KMS-11 (cell line): ENCODE measurements at regions not wholly inside any gene's neighbourhood (a gene's known extent, or its start where the extent isn't known, plus 50 kb on each side); places are given as distances from the start of the nearest gene placed in this dataset.

Experiments used
- H2AFZ ChIP-seq: fragments of 200-600 bp; sonication (generic); 2 replicates; pipeline ENCODE4 v1.6.1; 2016; ENCODE audit warnings: antibody characterized with exemption, mixed run types, low read depth
- H3K27ac ChIP-seq: fragments of 200-600 bp; sonication (generic); 2 replicates; pipeline ENCODE4 v1.6.1; 2016; ENCODE audit warnings: mild to moderate bottlenecking, mixed run types
- H3K27me3 ChIP-seq: fragments of 200-600 bp; sonication (generic); 2 replicates; pipeline ENCODE4 v1.6.1; 2017; ENCODE audit warnings: mild to moderate bottlenecking, low read depth, mixed run types, moderate library complexity; ENCODE audit not compliant: insufficient read depth
- H3K36me3 ChIP-seq: fragments of 200-600 bp; sonication (generic); 2 replicates; pipeline ENCODE4 v1.6.1; 2017; ENCODE audit warnings: mild to moderate bottlenecking, mixed run types; ENCODE audit not compliant: insufficient read depth
- H3K4me1 ChIP-seq: fragments of 200-600 bp; sonication (generic); 2 replicates; pipeline ENCODE4 v1.6.1; 2016; ENCODE audit warnings: mild to moderate bottlenecking, low read depth, mixed run types; ENCODE audit not compliant: poor library complexity, severe bottlenecking
- H3K4me2 ChIP-seq: fragments of 200-600 bp; sonication (generic); 2 replicates; pipeline ENCODE4 v1.7.0; 2016; ENCODE audit warnings: mild to moderate bottlenecking, mixed run types
- H3K4me3 ChIP-seq: fragments of 200-600 bp; sonication (generic); IDR thresholded peaks from 2 replicates; pipeline ENCODE4 v1.6.1; 2017; ENCODE audit warnings: low read depth, low read length, mixed read lengths; ENCODE audit not compliant: insufficient read depth
- H3K79me2 ChIP-seq: fragments of 200-600 bp; sonication (generic); 2 replicates; pipeline ENCODE4 v1.6.1; 2016; ENCODE audit warnings: low read depth, mixed run types; ENCODE audit not compliant: insufficient read depth
- H3K9ac ChIP-seq: fragments of 200-600 bp; sonication (generic); 2 replicates; pipeline ENCODE4 v1.6.1; 2016; ENCODE audit warnings: mild to moderate bottlenecking, mixed run types
- H4K20me1 ChIP-seq: fragments of 200-600 bp; sonication (generic); 2 replicates; pipeline ENCODE4 v1.6.1; 2016; ENCODE audit warnings: mild to moderate bottlenecking, mixed run types; ENCODE audit not compliant: insufficient read depth
- TF ChIP-seq, protein P1 (sequence below): fragments of 200-600 bp; sonication (generic); conservative IDR thresholded peaks from 2 replicates; pipeline ENCODE4 v1.6.1; 2017; ENCODE audit warnings: low read depth, mild to moderate bottlenecking, antibody characterized with exemption, low read length, moderate library complexity, mixed read lengths

DNA sequence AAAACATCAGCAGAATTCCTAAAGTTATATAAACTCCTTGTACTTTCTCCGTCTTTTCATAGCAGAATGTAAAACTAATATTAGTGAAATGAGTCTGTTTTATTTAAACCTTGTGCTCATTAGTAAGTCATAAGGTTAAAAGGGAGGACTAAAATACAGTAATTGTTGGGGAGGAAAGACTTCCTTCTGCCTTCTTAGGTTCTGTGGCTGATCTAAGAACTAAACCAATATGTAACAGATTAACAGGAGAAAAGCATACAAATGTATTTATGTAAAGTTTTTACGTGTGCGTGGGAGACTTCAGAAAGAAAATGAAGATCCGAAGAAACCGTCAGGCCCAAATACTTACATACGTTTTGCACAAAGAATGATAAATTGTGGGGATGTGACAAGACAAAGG is 286.6 kb upstream of the MAD2L1 start:
- Histone ChIP-seq H4K20me1 (no peaks in the 10 kb centered on the region), H3K9ac (no peak overlapping the region), H3K27me3 (no peaks in the 10 kb centered on the region), H3K4me3 (no peak overlapping the region), H3K36me3 (no peaks in the 10 kb centered on the region), H3K4me1 (no peaks in the 10 kb centered on the region), H2AFZ (no peak overlapping the region), H3K4me2 (no peak overlapping the region), H3K79me2 (no peaks in the 10 kb centered on the region), H3K27ac (no peak overlapping the region)
- TF ChIP-seq, protein P1, sequence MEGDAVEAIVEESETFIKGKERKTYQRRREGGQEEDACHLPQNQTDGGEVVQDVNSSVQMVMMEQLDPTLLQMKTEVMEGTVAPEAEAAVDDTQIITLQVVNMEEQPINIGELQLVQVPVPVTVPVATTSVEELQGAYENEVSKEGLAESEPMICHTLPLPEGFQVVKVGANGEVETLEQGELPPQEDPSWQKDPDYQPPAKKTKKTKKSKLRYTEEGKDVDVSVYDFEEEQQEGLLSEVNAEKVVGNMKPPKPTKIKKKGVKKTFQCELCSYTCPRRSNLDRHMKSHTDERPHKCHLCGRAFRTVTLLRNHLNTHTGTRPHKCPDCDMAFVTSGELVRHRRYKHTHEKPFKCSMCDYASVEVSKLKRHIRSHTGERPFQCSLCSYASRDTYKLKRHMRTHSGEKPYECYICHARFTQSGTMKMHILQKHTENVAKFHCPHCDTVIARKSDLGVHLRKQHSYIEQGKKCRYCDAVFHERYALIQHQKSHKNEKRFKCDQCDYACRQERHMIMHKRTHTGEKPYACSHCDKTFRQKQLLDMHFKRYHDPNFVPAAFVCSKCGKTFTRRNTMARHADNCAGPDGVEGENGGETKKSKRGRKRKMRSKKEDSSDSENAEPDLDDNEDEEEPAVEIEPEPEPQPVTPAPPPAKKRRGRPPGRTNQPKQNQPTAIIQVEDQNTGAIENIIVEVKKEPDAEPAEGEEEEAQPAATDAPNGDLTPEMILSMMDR, result no peak

DNA sequence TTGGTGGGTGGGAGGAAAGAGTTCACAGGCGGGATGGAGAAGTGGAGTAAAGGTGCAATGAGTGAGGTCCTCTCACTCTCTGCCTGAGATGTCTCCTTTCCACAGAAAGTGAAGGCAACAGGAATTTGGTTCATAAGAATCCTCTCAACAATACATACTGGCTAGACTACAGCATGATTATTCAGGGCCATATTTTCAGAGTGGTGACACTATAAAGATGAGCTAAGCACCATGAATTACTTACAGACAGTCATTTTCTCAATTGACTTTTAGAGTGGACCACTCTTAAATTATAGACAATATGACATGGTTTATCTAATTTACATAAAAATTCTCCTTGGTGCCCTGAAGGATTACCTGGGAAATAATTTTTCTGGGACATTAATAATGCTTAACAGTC is 286.1 kb upstream of the MAD2L1 start:
- H2AFZ ChIP-seq, result no peak overlapping the region

DNA sequence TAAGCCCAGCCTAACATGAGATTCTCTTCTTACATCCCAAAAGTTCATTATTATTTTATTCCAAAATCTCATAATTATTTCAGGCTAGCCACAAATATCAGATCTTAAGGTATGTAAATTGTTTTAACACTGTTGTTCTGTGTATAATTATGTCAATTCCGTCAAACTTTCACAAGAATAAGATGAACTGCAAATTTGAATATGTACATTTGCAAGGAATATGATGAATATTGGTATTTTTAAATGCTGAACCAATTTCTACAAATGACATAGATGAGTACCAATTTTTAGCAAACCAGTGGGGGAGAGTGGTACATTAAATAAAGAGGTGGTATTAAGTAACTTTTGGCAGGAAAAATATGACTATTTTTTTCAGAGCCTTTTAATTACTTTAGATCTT is 282.3 kb upstream of the MAD2L1 start:
- Histone ChIP-seq H3K27me3 (no peaks in the 10 kb centered on the region), H3K79me2 (no peaks in the 10 kb centered on the region), H3K36me3 (no peaks in the 10 kb centered on the region), H2AFZ (no peak overlapping the region), H3K4me2 (no peak overlapping the region), H3K4me3 (no peak overlapping the region), H3K4me1 (no peaks in the 10 kb centered on the region), H4K20me1 (no peaks in the 10 kb centered on the region), H3K9ac (no peak overlapping the region), H3K27ac (no peak overlapping the region)
- TF ChIP-seq, protein P1, result no peak

More for the DNA sequence above, 286.1 kb upstream of the MAD2L1 start:
- Histone ChIP-seq H3K4me3 (no peak overlapping the region), H3K27ac (no peak overlapping the region), H3K9ac (no peak overlapping the region), H3K36me3 (no peaks in the 10 kb centered on the region), H4K20me1 (no peaks in the 10 kb centered on the region), H3K79me2 (no peaks in the 10 kb centered on the region), H3K4me2 (no peak overlapping the region), H3K4me1 (no peaks in the 10 kb centered on the region), H3K27me3 (no peaks in the 10 kb centered on the region)
- TF ChIP-seq, protein P1, result no peak

DNA sequence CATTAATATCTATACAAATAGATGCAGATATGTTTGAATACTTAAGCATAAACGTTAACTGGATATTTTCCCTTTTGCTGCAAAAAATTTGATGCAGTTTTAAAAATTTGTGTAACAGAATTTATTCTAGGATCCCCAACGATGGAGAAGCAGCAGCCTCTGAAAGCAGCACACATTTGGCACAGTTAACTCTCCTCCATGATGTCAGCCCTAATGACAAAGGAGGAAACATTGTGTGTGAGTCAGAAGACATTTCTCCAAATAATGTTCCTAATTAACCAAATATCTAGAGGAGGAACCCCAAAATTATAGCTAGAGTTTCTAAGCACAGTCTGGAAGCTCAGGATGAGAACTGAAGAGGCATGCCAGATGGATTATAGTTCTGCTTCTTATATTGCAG is 281.9 kb upstream of the MAD2L1 start:
- Histone ChIP-seq H3K4me3 (no peak overlapping the region), H3K79me2 (no peaks in the 10 kb centered on the region), H3K27ac (no peak overlapping the region), H2AFZ (no peak overlapping the region), H3K4me2 (no peak overlapping the region), H4K20me1 (no peaks in the 10 kb centered on the region), H3K9ac (no peak overlapping the region), H3K4me1 (no peaks in the 10 kb centered on the region), H3K36me3 (no peaks in the 10 kb centered on the region), H3K27me3 (no peaks in the 10 kb centered on the region)
- TF ChIP-seq, protein P1, result no peak
